AG20443 (cell line): ENCODE measurements at regions not wholly inside any gene's neighbourhood (a gene's known extent, or its start where the extent isn't known, plus 50 kb on each side); places are given as distances from the start of the nearest gene placed in this dataset.

Experiments used
- DNase-seq: peaks from one replicate; pipeline ENCODE4 v3.0.0; 2012; ENCODE audit warnings: low spot score, mixed read lengths

DNA sequence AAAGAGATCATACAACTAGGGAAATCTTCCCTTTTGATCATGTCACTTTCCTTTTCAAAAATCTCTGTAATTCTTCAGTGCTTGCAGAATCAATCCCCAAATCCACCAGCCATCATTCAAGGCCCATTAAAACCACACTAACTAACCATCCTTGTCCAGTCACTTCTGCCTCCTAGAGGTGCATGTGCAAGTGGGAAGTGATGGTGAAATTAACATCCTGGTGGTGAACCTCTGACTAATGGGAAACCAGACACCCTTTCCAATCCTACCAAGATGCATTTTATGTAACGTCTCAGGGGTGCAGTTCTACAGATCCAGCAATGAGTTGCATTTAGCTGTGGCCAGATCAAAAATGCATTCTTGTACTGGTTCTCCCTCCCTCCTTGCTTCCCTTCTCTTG lies 341.8 kb downstream of the RAPGEF2 start:
- DNase-seq = no peak

DNA sequence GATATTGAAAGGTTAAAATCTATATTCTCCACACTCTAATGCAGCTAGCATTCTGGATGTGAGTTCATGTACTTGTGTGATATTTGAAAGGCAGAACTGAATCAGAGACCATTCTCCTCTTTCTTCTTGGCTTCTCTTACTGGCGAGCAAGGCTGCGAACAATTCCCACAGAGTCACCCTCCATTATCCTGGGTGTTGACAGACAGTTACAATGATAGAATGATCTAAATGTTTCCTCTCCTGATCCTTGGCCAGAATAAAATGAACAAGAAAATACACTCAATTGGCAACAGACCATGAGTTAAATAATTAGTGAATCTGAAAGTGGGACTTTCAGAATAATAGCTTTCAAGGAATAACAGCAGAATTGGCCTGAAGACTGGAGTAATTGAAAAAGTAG lies 342.8 kb downstream of the RAPGEF2 start:
- no peak for DNase-seq

DNA sequence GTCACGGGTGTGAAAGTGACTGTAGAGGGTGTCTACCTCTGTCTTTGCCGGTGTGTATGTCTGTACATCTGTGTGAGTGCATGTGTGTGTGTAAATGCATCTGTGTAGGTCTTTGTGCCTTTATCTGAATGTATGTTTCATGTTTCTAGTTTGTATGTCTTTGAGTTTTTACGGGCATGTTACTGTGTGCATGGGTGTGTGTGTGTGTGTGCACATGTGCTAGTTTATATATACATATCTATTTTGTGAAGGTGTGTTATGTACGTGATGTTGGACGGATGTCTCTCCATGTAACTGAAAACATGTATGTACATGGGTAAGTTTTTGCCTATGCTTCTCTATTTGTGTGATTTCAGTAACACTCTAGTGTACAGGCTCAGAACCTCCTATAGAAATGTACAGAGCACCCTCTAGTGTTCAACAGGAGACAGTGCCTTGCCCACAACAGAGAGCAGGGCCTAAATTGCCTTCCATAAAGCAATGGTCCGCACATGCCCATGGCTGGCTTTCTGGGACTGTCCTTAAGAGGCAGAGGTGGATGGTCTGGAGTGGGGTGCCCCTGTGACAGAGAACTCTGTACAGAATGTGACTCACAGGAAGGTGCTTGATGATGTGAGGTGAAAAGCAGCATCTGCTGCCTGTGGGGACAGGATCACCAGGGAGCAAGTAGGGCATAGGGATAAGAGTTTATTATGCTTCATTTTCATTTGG lies 343.5 kb downstream of the RAPGEF2 start:
- DNase-seq = peak; percentile 78

DNA sequence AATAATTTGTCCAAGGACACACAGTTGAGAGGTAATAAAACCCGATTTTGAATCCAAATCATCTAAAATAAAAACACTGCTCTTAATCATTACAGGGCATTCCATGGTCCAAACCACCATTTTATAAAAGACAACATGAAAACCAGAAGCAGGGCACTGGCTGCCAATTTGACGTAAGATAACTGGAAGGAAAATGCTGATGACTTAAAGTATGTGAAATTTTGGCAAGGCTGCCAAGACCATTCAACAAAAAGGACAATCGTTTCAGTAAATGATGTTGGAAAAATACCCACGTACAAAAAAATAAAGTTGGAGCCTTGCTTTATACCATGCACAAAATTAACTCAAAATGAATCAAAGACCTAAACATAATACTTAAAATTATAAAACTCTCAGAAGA lies 344.4 kb downstream of the RAPGEF2 start:
- DNase-seq = no peak

GRCh38 chr4:159451006-159451405 lies 348.1 kb downstream of the RAPGEF2 start:
- DNase-seq = no peak

GRCh38 chr4:159455675-159456237 lies 352.9 kb downstream of the RAPGEF2 start:
- DNase-seq = peak; percentile 72

DNA sequence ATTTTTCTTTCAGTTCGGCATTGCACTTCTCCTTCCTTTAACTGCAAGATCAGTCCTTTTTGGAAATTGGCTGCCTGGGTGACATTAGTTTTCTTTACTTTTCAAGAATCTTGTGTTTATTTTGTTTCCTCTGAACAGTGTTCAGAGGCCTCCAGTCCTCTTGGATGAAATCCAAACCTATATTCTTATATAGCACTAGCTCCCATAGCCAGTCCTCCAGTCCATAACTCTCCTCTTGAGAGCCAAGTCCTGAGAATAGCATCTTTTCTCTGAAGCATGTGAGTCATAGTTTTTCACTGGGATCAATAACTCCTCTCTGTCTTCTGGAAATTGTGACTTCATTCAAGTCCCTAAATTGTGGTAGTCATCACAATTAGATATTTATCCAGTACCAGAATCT lies 357.5 kb downstream of the RAPGEF2 start:
- no peak for DNase-seq

GRCh38 chr4:159463235-159463634 lies 360.4 kb downstream of the RAPGEF2 start:
- DNase-seq = no peak

GRCh38 chr4:159464302-159464701 lies 361.4 kb downstream of the RAPGEF2 start:
- no peak for DNase-seq

- DNase-seq = no peak
Measured at GRCh38 chr4:159476886-159477285, 374.0 kb downstream of the RAPGEF2 start.

GRCh38 chr4:159480826-159481225 lies 377.9 kb downstream of the RAPGEF2 start:
- no peak for DNase-seq

DNA sequence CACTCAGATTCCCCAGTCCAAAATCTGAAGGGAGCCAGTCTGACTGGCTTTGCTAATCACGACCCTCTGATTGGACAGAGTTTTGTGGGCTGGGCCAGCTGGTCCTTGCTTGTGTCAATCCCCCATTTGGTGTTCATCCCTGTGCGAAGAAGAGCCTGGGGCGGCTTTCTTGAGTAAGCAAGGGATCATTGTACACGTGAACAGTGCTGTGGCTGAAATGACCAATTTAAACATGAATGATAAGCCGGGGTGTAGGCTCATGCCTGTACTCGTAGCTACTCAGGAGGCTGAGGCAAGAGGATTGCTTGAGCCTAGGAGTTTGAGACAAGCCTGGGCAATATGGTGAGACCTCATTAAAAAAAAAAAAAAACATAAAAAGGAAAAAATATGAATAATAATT lies 379.1 kb downstream of the RAPGEF2 start:
- no peak for DNase-seq

GRCh38 chr4:159483110-159483781 lies 380.4 kb downstream of the RAPGEF2 start:
- no peak for DNase-seq

DNA sequence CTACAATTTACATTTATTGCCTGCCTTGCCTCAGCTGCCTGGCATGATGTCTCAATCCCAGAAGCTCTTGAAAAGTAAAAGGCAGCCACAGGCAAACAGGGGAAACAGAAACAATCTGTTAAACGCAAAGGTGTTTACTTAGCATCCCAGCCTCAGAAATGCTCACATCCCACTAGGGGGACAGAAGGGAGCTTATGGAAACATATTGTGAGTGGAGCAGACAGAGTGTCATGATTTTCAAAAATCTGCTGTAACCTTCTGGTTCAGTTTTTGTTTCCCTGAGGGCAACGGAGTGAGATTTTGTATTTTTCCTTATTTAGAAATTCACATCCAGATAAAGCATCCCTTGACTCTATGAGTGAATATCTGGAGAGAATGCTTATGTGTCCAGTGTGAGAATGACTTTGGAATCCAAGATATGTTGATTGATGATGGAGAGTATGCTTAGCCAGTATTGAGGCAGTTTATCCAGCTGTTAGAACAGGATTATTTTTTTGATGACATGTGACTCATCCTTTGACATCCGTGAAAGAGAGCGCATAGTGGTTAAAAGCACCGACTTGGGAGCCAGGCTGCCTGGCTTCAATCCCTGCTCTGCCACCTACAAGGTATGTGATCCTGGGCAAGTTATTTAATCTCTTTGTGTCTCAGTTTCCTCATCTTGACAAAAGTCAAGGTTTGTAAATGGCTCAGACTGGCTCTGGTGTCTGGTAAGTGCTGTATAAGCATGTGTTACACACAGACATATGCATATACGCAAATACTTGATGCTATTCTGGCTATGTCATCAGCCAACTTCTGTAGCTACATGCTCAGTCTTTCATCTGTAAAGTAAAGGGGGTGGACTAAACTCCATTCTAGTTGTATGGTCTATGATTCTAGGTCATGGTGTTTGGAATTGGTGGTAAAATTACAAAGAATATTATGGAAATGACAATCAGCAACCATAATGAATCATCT lies 381.2 kb downstream of the RAPGEF2 start:
- DNase-seq = no peak

DNA sequence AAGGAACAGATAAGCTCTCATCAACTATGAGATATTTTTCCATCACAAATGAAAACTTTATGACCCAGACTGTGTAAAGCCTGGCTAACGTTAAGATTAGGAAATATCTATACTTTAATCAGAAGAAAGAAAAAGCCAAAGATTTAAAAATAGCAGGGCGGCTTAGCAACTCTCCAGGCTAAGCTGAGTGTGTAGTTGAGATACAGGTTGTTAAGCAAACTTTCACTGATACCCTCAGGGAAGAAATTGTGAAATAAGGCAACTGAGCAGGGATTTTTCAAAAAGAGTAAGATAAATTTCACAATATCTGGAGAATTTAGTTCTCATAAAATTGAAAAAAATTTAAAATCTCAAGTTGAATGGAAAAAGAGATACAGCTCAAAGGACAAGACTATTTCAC lies 382.0 kb downstream of the RAPGEF2 start:
- no peak for DNase-seq

GRCh38 chr4:159487284-159487747 lies 384.4 kb downstream of the RAPGEF2 start:
- DNase-seq = peak; percentile 75

GRCh38 chr4:159489646-159490045 lies 386.8 kb downstream of the RAPGEF2 start:
- no peak for DNase-seq

- DNase-seq = no peak
Measured at GRCh38 chr4:159495515-159496236, 392.8 kb downstream of the RAPGEF2 start.

GRCh38 chr4:159496248-159496647 lies 393.4 kb downstream of the RAPGEF2 start:
- DNase-seq = no peak

DNA sequence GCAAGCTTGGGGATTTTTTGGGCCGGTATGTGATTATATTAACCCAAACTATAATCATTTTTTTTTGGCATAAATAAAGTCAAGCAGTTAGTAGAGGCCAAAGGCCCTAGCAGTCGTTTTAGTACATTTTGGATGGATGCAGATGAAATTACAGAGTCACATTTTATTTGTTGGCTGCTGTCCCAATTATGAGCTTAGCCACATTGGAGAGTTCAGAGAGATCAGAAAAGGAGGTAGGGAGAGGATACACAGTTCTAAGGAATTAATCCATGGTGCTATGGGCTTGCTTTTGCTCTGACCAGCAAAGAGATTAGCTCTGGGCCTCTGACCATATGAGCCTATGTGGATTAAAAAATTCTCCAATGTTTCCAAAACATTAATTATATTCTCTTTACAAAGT lies 395.1 kb downstream of the RAPGEF2 start:
- DNase-seq = no peak

GRCh38 chr4:159498446-159499115 lies 395.7 kb downstream of the RAPGEF2 start:
- no peak for DNase-seq
